H1 (cell line): ENCODE measurements at regions not wholly inside any gene's neighbourhood (a gene's known extent, or its start where the extent isn't known, plus 50 kb on each side); places are given as distances from the start of the nearest gene placed in this dataset.

Source experiments
- CTCF ChIA-PET: fragments of 300-600 bp; sonication (Branson Sonifier 250); formaldehyde crosslinking; loops from one replicate; lab custom pipeline; 2021; ENCODE audit not compliant: partially characterized antibody; lab: Charles Lee
- POLR2A ChIA-PET: fragments of 300-600 bp; sonication (Branson Sonifier 250); formaldehyde crosslinking; loops from one replicate; lab custom pipeline; 2021; ENCODE audit warnings: inconsistent platforms; ENCODE audit not compliant: partially characterized antibody; lab: Charles Lee
- DNase-seq, 2 experiments: peaks; one replicate each; pipeline versions ENCODE4 v3.0.0 to v3.0.0-alpha.2; 2010 to 2022; ENCODE audit warnings: low spot score in 2 of 2, low read depth in 1 of 2, mixed read lengths in 1 of 2
- FAIRE-seq: peaks from 2 replicates; lab custom pipeline; 2011; peaks lifted over from hg19 to GRCh38; lab: Jason Lieb, UNC
- H2AFZ ChIP-seq: 2 replicates; pipeline ENCODE4 v1.8.1; 2012; ENCODE audit warnings: low read length, inconsistent platforms
- H2AK5ac ChIP-seq: 2 replicates; pipeline ENCODE4 v1.6.1; 2013; ENCODE audit warnings: low read depth, low read length
- H2BK120ac ChIP-seq: replicated peaks from 2 replicates; pipeline ENCODE3; 2013; ENCODE audit warnings: low read depth, low read length, inconsistent platforms
- H2BK12ac ChIP-seq: 2 replicates; pipeline ENCODE4 v1.6.1; 2013; ENCODE audit warnings: low read depth, low read length
- H2BK15ac ChIP-seq: 2 replicates; pipeline ENCODE4 v1.6.1; 2013; ENCODE audit warnings: low read length
- H2BK20ac ChIP-seq: 2 replicates; pipeline ENCODE4 v1.6.1; 2013; ENCODE audit warnings: low read length
- H2BK5ac ChIP-seq: 2 replicates; pipeline ENCODE4 v1.6.1; 2013; ENCODE audit warnings: low read depth, low read length
- H3K14ac ChIP-seq: 2 replicates; pipeline ENCODE4 v1.6.1; 2013; ENCODE audit warnings: inconsistent platforms; ENCODE audit not compliant: insufficient read length
- H3K18ac ChIP-seq: 2 replicates; pipeline ENCODE4 v1.6.1; 2013; ENCODE audit warnings: low read length; ENCODE audit errors: extremely low read depth
- H3K23ac ChIP-seq: 2 replicates; pipeline ENCODE4 v1.6.1; 2013; ENCODE audit warnings: inconsistent platforms; ENCODE audit not compliant: insufficient read length
- H3K23me2 ChIP-seq: 2 replicates; pipeline ENCODE4 v1.6.1; 2013; ENCODE audit warnings: low read depth, low read length
- H3K27ac ChIP-seq: 2 replicates; pipeline ENCODE4 v1.6.1; 2011; ENCODE audit warnings: low read depth, low read length, inconsistent platforms
- H3K27me3 ChIP-seq, 4 experiments: replicated peaks in 1 of 4; 1 replicate in 1 of 4; 2 replicates in 3 of 4; pipeline versions ENCODE4 v1.6.1 to v1.8.1; 2011 to 2013; ENCODE audit warnings: low read length in 3 of 4, mild to moderate bottlenecking in 3 of 4, inconsistent platforms in 2 of 4, mixed read lengths in 2 of 4, moderate library complexity in 1 of 4; ENCODE audit not compliant: control insufficient read depth in 3 of 4, insufficient read depth in 3 of 4; ENCODE audit errors: extremely low read depth in 1 of 4
- H3K36me3 ChIP-seq, 4 experiments: 2 replicates each; pipeline versions ENCODE4 v1.6.1 to v1.8.1; 2011 to 2013; ENCODE audit warnings: mild to moderate bottlenecking in 4 of 4, low read length in 3 of 4, moderate library complexity in 2 of 4, control low read depth in 1 of 4, inconsistent platforms in 1 of 4; ENCODE audit not compliant: insufficient read depth in 4 of 4, control insufficient read depth in 2 of 4
- H3K4ac ChIP-seq: replicated peaks from 2 replicates; pipeline ENCODE3; 2013; ENCODE audit warnings: low read length, low read depth, mixed read lengths, inconsistent platforms; ENCODE audit not compliant: insufficient read length
- H3K4me1 ChIP-seq, 4 experiments: replicated peaks in 1 of 4; 1 replicate in 1 of 4; 2 replicates in 3 of 4; pipeline versions ENCODE4 v1.6.1 to v1.8.1; 2011 to 2013; ENCODE audit warnings: low read length in 3 of 4, inconsistent platforms in 2 of 4, mixed read lengths in 1 of 4; ENCODE audit not compliant: insufficient read depth in 4 of 4, control insufficient read depth in 3 of 4
- H3K4me2 ChIP-seq, 2 experiments: 2 replicates each; pipeline versions ENCODE4 v1.6.1 to v1.8.1; 2011 to 2013; ENCODE audit warnings: low read depth in 2 of 2, low read length in 2 of 2, control low read depth in 1 of 2, inconsistent platforms in 1 of 2, mild to moderate bottlenecking in 1 of 2; ENCODE audit not compliant: insufficient read depth in 1 of 2
- H3K4me3 ChIP-seq, 4 experiments: fragments of 200-600, 300-600 bp in 1 of 4; sonication (generic), shearing (Covaris generic), sonication (Bioruptor Twin) in 1 of 4; 2 replicates each; pipeline versions ENCODE4 v1.5.1 to v1.8.1; 2011 to 2016; ENCODE audit warnings: low read length in 4 of 4, low read depth in 3 of 4, control low read depth in 2 of 4, inconsistent platforms in 2 of 4, mild to moderate bottlenecking in 2 of 4, mixed read lengths in 1 of 4, moderate library complexity in 1 of 4; ENCODE audit not compliant: insufficient read depth in 2 of 4; ENCODE audit errors: extremely low read depth in 1 of 4
- H3K56ac ChIP-seq: replicated peaks from 2 replicates; pipeline ENCODE3; 2013; ENCODE audit warnings: low read depth, mild to moderate bottlenecking, mixed read lengths, low read length, inconsistent platforms; ENCODE audit not compliant: insufficient read length
- H3K79me1 ChIP-seq: 2 replicates; pipeline ENCODE4 v1.6.1; 2013; ENCODE audit warnings: low read depth, low read length, control low read depth
- H3K79me2 ChIP-seq, 2 experiments: 2 replicates each; pipeline versions ENCODE4 v1.6.1 to v1.8.1; 2012 to 2013; ENCODE audit warnings: low read length in 2 of 2, mild to moderate bottlenecking in 2 of 2, inconsistent platforms in 1 of 2; ENCODE audit not compliant: insufficient read depth in 2 of 2, control insufficient read depth in 1 of 2
- H3K9ac ChIP-seq, 4 experiments: replicated peaks in 1 of 4; 1 replicate in 1 of 4; 2 replicates in 3 of 4; pipeline versions ENCODE4 v1.6.1 to v1.8.1; 2011 to 2013; ENCODE audit warnings: low read depth in 3 of 4, low read length in 3 of 4, control low read depth in 2 of 4, mild to moderate bottlenecking in 2 of 4, moderate library complexity in 2 of 4, inconsistent platforms in 1 of 4; ENCODE audit errors: extremely low read depth in 1 of 4
- H3K9me3 ChIP-seq, 2 experiments: 2 replicates each; pipeline versions ENCODE4 v1.6.1 to v1.8.1; 2012 to 2013; ENCODE audit warnings: mild to moderate bottlenecking in 2 of 2, moderate library complexity in 2 of 2, control low read depth in 1 of 2, inconsistent platforms in 1 of 2, low read depth in 1 of 2, low read length in 1 of 2, mixed read lengths in 1 of 2; ENCODE audit not compliant: insufficient read depth in 2 of 2
- H4K20me1 ChIP-seq, 2 experiments: replicated peaks in 1 of 2; 2 replicates each; pipeline versions ENCODE3 to v1.8.1; 2011 to 2013; ENCODE audit warnings: inconsistent platforms in 2 of 2, low read length in 2 of 2, mild to moderate bottlenecking in 1 of 2; ENCODE audit not compliant: insufficient read depth in 2 of 2, control insufficient read depth in 1 of 2
- H4K5ac ChIP-seq: 2 replicates; pipeline ENCODE4 v1.6.1; 2013; ENCODE audit warnings: low read length, low read depth, mixed read lengths, inconsistent platforms; ENCODE audit not compliant: insufficient read length
- H4K8ac ChIP-seq: 2 replicates; pipeline ENCODE4 v1.8.0; 2013; ENCODE audit warnings: mild to moderate bottlenecking, moderate library complexity, low read length, inconsistent platforms; ENCODE audit not compliant: insufficient read depth; ENCODE audit errors: extremely low read depth
- H4K91ac ChIP-seq: replicated peaks from 2 replicates; pipeline ENCODE3; 2013; ENCODE audit warnings: low read length, mixed read lengths, inconsistent platforms; ENCODE audit not compliant: insufficient read length
- ASH2L ChIP-seq: fragments of 200-600, 300-600 bp; sonication (generic); IDR thresholded peaks from one replicate; pipeline ENCODE4 v1.7.1; 2017; ENCODE audit warnings: low read length
- ATF3 ChIP-seq: IDR thresholded peaks from 2 replicates; pipeline ENCODE4 v1.6.1; 2011; ENCODE audit warnings: low read depth, mild to moderate bottlenecking, low read length; ENCODE audit not compliant: insufficient read depth
- BACH1 ChIP-seq: IDR thresholded peaks from 2 replicates; pipeline ENCODE4 v1.6.1; 2012; ENCODE audit warnings: low read length, improper control_type of control experiment
- BRCA1 ChIP-seq: IDR thresholded peaks from 2 replicates; pipeline ENCODE4 v1.6.1; 2012; ENCODE audit warnings: low read depth, low read length, improper control_type of control experiment
- CREB1 ChIP-seq: IDR thresholded peaks from 2 replicates; pipeline ENCODE4 v1.6.1; 2012; ENCODE audit warnings: inconsistent platforms
- CTCF ChIP-seq, 3 experiments: IDR thresholded peaks; 1 replicate in 2 of 3; 2 replicates in 1 of 3; pipeline versions ENCODE4 v1.5.1 to v1.6.1; 2011; ENCODE audit warnings: low read length in 3 of 3, mild to moderate bottlenecking in 3 of 3, inconsistent platforms in 2 of 3, low read depth in 1 of 3, moderate library complexity in 1 of 3; ENCODE audit not compliant: insufficient read depth in 1 of 3; ENCODE audit errors: control extremely low read depth in 1 of 3
- EZH2 ChIP-seq: fragments of 200-600 bp; sonication (generic); IDR thresholded peaks from 2 replicates; pipeline ENCODE4 v1.7.1; 2012; ENCODE audit warnings: low read depth, mild to moderate bottlenecking, moderate library complexity, low read length, inconsistent platforms; ENCODE audit not compliant: severe bottlenecking
- GABPA ChIP-seq: IDR thresholded peaks from 2 replicates; pipeline ENCODE4 v1.6.1; 2011; ENCODE audit warnings: mild to moderate bottlenecking, low read length, moderate library complexity, borderline replicate concordance; ENCODE audit not compliant: insufficient read depth
- POLR2A ChIP-seq, 2 experiments: IDR thresholded peaks; 1 replicate in 1 of 2; 2 replicates in 1 of 2; pipeline ENCODE4 v1.6.1; 2011; ENCODE audit warnings: low read depth in 2 of 2, low read length in 2 of 2, mild to moderate bottlenecking in 2 of 2; ENCODE audit errors: control extremely low read depth in 1 of 2
- POU5F1 ChIP-seq: IDR thresholded peaks from 2 replicates; pipeline ENCODE4 v1.6.1; 2011; ENCODE audit warnings: low read depth, mild to moderate bottlenecking, low read length, moderate library complexity
- RBBP5 ChIP-seq: IDR thresholded peaks from 2 replicates; pipeline ENCODE4 v1.7.1; 2012; ENCODE audit warnings: low read depth, mild to moderate bottlenecking, inconsistent platforms, low read length, moderate library complexity, borderline replicate concordance
- SIX5 ChIP-seq: IDR thresholded peaks from 2 replicates; pipeline ENCODE4 v1.6.1; 2011; ENCODE audit warnings: mild to moderate bottlenecking, low read depth, low read length
- YY1 ChIP-seq: IDR thresholded peaks from 2 replicates; pipeline ENCODE4 v1.6.1; 2011; ENCODE audit warnings: low read depth, mild to moderate bottlenecking, low read length
- WGBS, 2 experiments: shearing (Covaris generic) in 1 of 2; methylation state at CpG; one replicate each; pipeline versions ENCODE4 v1.1.6 to v1.1.7; 2013 to 2015; ENCODE audit warnings: low lambda C conversion rate in 2 of 2, mixed read lengths in 2 of 2, inconsistent platforms in 1 of 2, low coverage in 1 of 2, missing lambda C conversion rate in 1 of 2; ENCODE audit not compliant: insufficient replicate concordance in 2 of 2, insufficient coverage in 1 of 2, insufficient read length in 1 of 2; ENCODE audit errors: extremely low coverage in 1 of 2, missing lambda C conversion rate in 1 of 2; 5-methylcytosine and 5-hydroxymethylcytosine counted together

GRCh38 chr2:12498286-12498685 is 218.4 kb upstream of the TRIB2 start:
- Histone ChIP-seq H3K23me2 (no peaks in the 10 kb centered on the region), H2AFZ (no peak overlapping the region), H3K79me2 (no peaks in the 10 kb centered on the region), H2BK120ac (no peak overlapping the region), H3K9me3 (no peaks in the 10 kb centered on the region), H3K4me2 (no peak overlapping the region), H3K27ac (no peak overlapping the region), H3K9ac (no peak overlapping the region), H3K36me3 (no peaks in the 10 kb centered on the region), H3K18ac (no peak overlapping the region), H2BK20ac (no peak overlapping the region), H2BK5ac (no peak overlapping the region), H3K56ac (no peak overlapping the region), H2BK12ac (no peak overlapping the region), H4K8ac (no peak overlapping the region), H2BK15ac (no peak overlapping the region), H3K4me1 (no peaks in the 10 kb centered on the region), H4K5ac (no peak overlapping the region), H3K27me3 (no peaks in the 10 kb centered on the region), H3K14ac (no peak overlapping the region), H3K4ac (no peak overlapping the region), H3K23ac (no peak overlapping the region), H2AK5ac (no peak overlapping the region), H4K91ac (no peak overlapping the region), H3K79me1 (no peaks in the 10 kb centered on the region), H3K4me3 (no peak overlapping the region), H4K20me1 (no peaks in the 10 kb centered on the region)
- 84% methylated on average over 3 of the region's 3 CpGs; no CpG with 5 or more reads in 1 of the 2 experiments for WGBS, 2 experiments
- no peak for DNase-seq
- CTCF ChIA-PET: interaction anchor here (1.1 to 1.5 kb wide), 2 partner anchors 8 to 538 kb away, joined by 3 read pairs; no protein-coding TSS in a partner anchor
- POLR2A ChIA-PET: no interaction called here
- no peak for FAIRE-seq
- no peak for TF ChIP-seq POLR2A (IDR thresholded peaks at IDR 0.05; ENCODE audit: control extremely low read depth in 1 of 2, low read depth in 2 of 2, low read length in 2 of 2)
- TF ChIP-seq SIX5: no peak
- TF ChIP-seq GABPA: no peak
- TF ChIP-seq ATF3: no peak
- no peak for TF ChIP-seq BRCA1
- TF ChIP-seq YY1: no peak
- no peak for TF ChIP-seq RBBP5
- TF ChIP-seq CTCF (IDR thresholded peaks at IDR 0.05; ENCODE audit: control extremely low read depth in 1 of 3, insufficient read depth in 1 of 3, low read depth in 1 of 3, low read length in 3 of 3): no peak
- no peak for TF ChIP-seq POU5F1
- no peak for TF ChIP-seq BACH1
- TF ChIP-seq EZH2: no peak
- TF ChIP-seq CREB1: no peak
- no peak for TF ChIP-seq ASH2L
